ENCODE measurements at regions not wholly inside any gene's neighbourhood (a gene's known extent, or its start where the extent isn't known, plus 50 kb on each side); places are given as distances from the start of the nearest gene placed in this dataset.

GRCh38 chr1:4462831-4463484 lies 191.5 kb upstream of the AJAP1 start:
- no peak overlapping the region for H3K23ac ChIP-seq (ENCODE audit: low read length)
- no CpG with 5 or more reads among the region's 13 CpGs for WGBS (ENCODE audit: extremely low coverage, insufficient coverage, insufficient read length)
- H4K91ac ChIP-seq (ENCODE audit: low read depth, low read length), result no peak overlapping the region

DNA sequence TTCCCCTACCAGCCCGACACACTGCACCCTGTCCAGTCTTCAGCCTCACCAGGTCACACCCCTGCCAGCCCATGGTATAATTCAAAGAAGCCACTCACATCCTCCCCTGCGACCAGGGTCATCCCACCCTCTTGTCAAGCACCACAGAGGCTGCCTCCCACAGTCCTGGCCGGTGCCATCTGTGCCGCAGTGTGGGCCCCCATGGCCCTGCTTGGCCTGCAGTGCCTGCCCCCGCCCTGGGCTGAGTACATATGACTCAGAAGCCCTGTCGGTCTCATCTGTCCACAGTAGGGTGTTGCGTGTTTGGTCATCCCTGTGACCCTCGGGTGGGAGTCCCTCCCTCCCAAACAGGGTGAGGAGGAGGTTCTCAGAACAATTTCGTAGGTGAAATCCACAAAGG lies 190.8 kb upstream of the AJAP1 start:
- Histone ChIP-seq H3K27ac (ENCODE audit: low read depth, low read length) (no peak overlapping the region), H3K79me2 (ENCODE audit: control insufficient read depth, insufficient read depth, low read length, poor library complexity) (no peaks in the 10 kb centered on the region), H2AFZ (ENCODE audit: insufficient read depth, low read length, poor library complexity) (no peak overlapping the region), H3K4me3 (ENCODE audit: low read depth, low read length) (no peak overlapping the region), H3K9me3 (ENCODE audit: insufficient read depth, low read depth, low read length) (peaks cover 2% of the 10 kb centered on the region), H3K18ac (ENCODE audit: low read length) (no peak overlapping the region), H2BK120ac (ENCODE audit: insufficient read depth, low read length, poor library complexity) (no peak overlapping the region), H4K91ac (ENCODE audit: low read depth, low read length) (no peak overlapping the region), H2BK12ac (ENCODE audit: low read length) (no peak overlapping the region), H2AK5ac (ENCODE audit: low read length) (no peak overlapping the region), H3K9ac (ENCODE audit: low read length) (no peak overlapping the region), H4K8ac (ENCODE audit: low read depth, low read length) (no peak overlapping the region), H3K14ac (ENCODE audit: low read length) (no peak overlapping the region), H3K4ac (ENCODE audit: low read depth, low read length) (no peak overlapping the region), H3K4me1 (ENCODE audit: control insufficient read depth in 1 of 2, insufficient read depth in 2 of 2, low read length in 2 of 2) (no peaks in the 10 kb centered on the region), H3K79me1 (ENCODE audit: low read length) (no peaks in the 10 kb centered on the region), H3K4me2 (ENCODE audit: low read length) (no peak overlapping the region), H3K36me3 (ENCODE audit: control insufficient read depth in 1 of 2, insufficient read depth in 2 of 2, low read length in 2 of 2) (no peaks in the 10 kb centered on the region), H3K23ac (ENCODE audit: low read length) (no peak overlapping the region), H4K12ac (ENCODE audit: low read depth, low read length) (no peak overlapping the region), H2BK5ac (ENCODE audit: low read depth, low read length, poor library complexity) (no peak overlapping the region), H3K27me3 (ENCODE audit: insufficient read depth, low read length) (no peaks in the 10 kb centered on the region)
- WGBS (ENCODE audit: extremely low coverage, insufficient coverage, insufficient read length), result no CpG with 5 or more reads among the region's 9 CpGs
- no peak for DNase-seq

More at GRCh38 chr1:4462831-4463484, 191.5 kb upstream of the AJAP1 start:
- Histone ChIP-seq H3K36me3 (ENCODE audit: control insufficient read depth in 1 of 2, insufficient read depth in 2 of 2, low read length in 2 of 2) (no peaks in the 10 kb centered on the region), H4K8ac (ENCODE audit: low read depth, low read length) (no peak overlapping the region), H3K14ac (ENCODE audit: low read length) (no peak overlapping the region), H2BK120ac (ENCODE audit: insufficient read depth, low read length, poor library complexity) (no peak overlapping the region), H3K4me1 (ENCODE audit: control insufficient read depth in 1 of 2, insufficient read depth in 2 of 2, low read length in 2 of 2) (no peaks in the 10 kb centered on the region), H3K79me2 (ENCODE audit: control insufficient read depth, insufficient read depth, low read length, poor library complexity) (no peaks in the 10 kb centered on the region), H2AFZ (ENCODE audit: insufficient read depth, low read length, poor library complexity) (no peak overlapping the region), H2AK5ac (ENCODE audit: low read length) (no peak overlapping the region), H3K27ac (ENCODE audit: low read depth, low read length) (no peak overlapping the region), H3K27me3 (ENCODE audit: insufficient read depth, low read length) (no peaks in the 10 kb centered on the region), H3K4ac (ENCODE audit: low read depth, low read length) (no peak overlapping the region), H2BK12ac (ENCODE audit: low read length) (no peak overlapping the region), H2BK5ac (ENCODE audit: low read depth, low read length, poor library complexity) (no peak overlapping the region), H3K9me3 (ENCODE audit: insufficient read depth, low read depth, low read length) (peaks cover 2% of the 10 kb centered on the region), H3K4me3 (ENCODE audit: low read depth, low read length) (no peak overlapping the region), H3K4me2 (ENCODE audit: low read length) (no peak overlapping the region), H3K18ac (ENCODE audit: low read length) (no peak overlapping the region), H3K9ac (ENCODE audit: low read length) (no peak overlapping the region), H4K12ac (ENCODE audit: low read depth, low read length) (no peak overlapping the region), H3K79me1 (ENCODE audit: low read length) (no peaks in the 10 kb centered on the region)
- no peak for DNase-seq

DNA sequence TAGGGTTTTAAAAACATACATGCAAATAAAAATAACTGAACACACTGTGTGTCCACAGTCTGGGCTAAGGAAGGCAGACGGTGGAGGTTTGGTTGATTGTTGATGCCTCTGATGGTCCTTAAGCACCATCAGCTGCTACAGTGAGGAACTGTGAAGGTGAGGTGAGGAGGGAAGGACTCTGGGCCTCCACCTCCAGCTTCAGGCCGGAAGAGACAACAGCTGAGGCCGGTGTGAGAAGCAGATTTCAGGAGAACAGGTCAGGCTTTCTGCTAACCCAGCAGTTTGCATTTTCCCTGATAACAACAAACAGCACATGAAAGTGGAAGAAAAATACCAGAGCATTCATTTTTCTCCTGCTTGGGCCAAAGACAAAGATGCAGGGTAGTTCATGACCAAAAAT lies 189.9 kb upstream of the AJAP1 start:
- Histone ChIP-seq H3K79me2 (ENCODE audit: control insufficient read depth, insufficient read depth, low read length, poor library complexity) (no peaks in the 10 kb centered on the region), H3K18ac (ENCODE audit: low read length) (no peak overlapping the region), H3K4ac (ENCODE audit: low read depth, low read length) (no peak overlapping the region), H3K79me1 (ENCODE audit: low read length) (no peaks in the 10 kb centered on the region), H3K4me1 (ENCODE audit: control insufficient read depth in 1 of 2, insufficient read depth in 2 of 2, low read length in 2 of 2) (no peaks in the 10 kb centered on the region), H3K36me3 (ENCODE audit: control insufficient read depth in 1 of 2, insufficient read depth in 2 of 2, low read length in 2 of 2) (no peaks in the 10 kb centered on the region), H4K8ac (ENCODE audit: low read depth, low read length) (no peak overlapping the region), H3K23ac (ENCODE audit: low read length) (no peak overlapping the region), H3K9me3 (ENCODE audit: insufficient read depth, low read depth, low read length) (peaks cover 2% of the 10 kb centered on the region), H3K4me3 (ENCODE audit: low read depth, low read length) (no peak overlapping the region), H3K14ac (ENCODE audit: low read length) (no peak overlapping the region), H3K27me3 (ENCODE audit: insufficient read depth, low read length) (no peaks in the 10 kb centered on the region), H3K4me2 (ENCODE audit: low read length) (no peak overlapping the region), H2BK5ac (ENCODE audit: low read depth, low read length, poor library complexity) (no peak overlapping the region), H4K12ac (ENCODE audit: low read depth, low read length) (no peak overlapping the region), H2BK120ac (ENCODE audit: insufficient read depth, low read length, poor library complexity) (no peak overlapping the region), H2AFZ (ENCODE audit: insufficient read depth, low read length, poor library complexity) (no peak overlapping the region), H4K91ac (ENCODE audit: low read depth, low read length) (no peak overlapping the region), H3K9ac (ENCODE audit: low read length) (no peak overlapping the region), H2AK5ac (ENCODE audit: low read length) (no peak overlapping the region), H3K27ac (ENCODE audit: low read depth, low read length) (no peak overlapping the region), H2BK12ac (ENCODE audit: low read length) (no peak overlapping the region)
- no peak for DNase-seq
- no CpG with 5 or more reads among the region's 3 CpGs for WGBS (ENCODE audit: extremely low coverage, insufficient coverage, insufficient read length)

DNA sequence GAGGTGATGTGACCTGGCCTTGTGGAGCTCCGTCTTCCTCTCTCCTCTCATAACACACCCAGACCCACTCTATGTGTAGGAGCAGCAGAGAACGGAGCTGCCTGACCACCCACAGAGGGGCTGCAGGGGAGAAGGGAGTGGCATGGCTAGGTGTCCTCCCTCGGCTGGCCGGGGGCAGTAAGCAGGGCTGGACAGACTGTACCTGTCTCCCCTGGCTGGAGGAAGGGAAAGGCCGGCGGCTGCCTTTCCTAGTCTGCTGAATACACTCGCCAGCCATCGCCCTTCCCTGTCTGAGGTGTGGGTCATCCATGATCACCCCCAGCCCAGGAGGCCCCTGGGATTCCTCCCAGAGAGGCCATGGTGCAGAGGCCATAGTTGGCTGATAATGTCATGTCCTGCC lies 187.2 kb upstream of the AJAP1 start:
- Histone ChIP-seq H3K79me1 (ENCODE audit: low read length) (no peaks in the 10 kb centered on the region), H3K4me3 (ENCODE audit: low read depth, low read length) (no peak overlapping the region), H2AFZ (ENCODE audit: insufficient read depth, low read length, poor library complexity) (no peak overlapping the region), H3K23ac (ENCODE audit: low read length) (no peak overlapping the region), H2AK5ac (ENCODE audit: low read length) (no peak overlapping the region), H3K18ac (ENCODE audit: low read length) (no peak overlapping the region), H2BK5ac (ENCODE audit: low read depth, low read length, poor library complexity) (no peak overlapping the region), H2BK12ac (ENCODE audit: low read length) (no peak overlapping the region), H3K36me3 (ENCODE audit: control insufficient read depth in 1 of 2, insufficient read depth in 2 of 2, low read length in 2 of 2) (no peaks in the 10 kb centered on the region), H3K27me3 (ENCODE audit: insufficient read depth, low read length) (no peaks in the 10 kb centered on the region), H2BK120ac (ENCODE audit: insufficient read depth, low read length, poor library complexity) (no peak overlapping the region), H3K4me1 (ENCODE audit: control insufficient read depth in 1 of 2, insufficient read depth in 2 of 2, low read length in 2 of 2) (no peaks in the 10 kb centered on the region), H3K9ac (ENCODE audit: low read length) (no peak overlapping the region), H3K4me2 (ENCODE audit: low read length) (no peak overlapping the region), H3K4ac (ENCODE audit: low read depth, low read length) (no peak overlapping the region), H3K27ac (ENCODE audit: low read depth, low read length) (no peak overlapping the region), H3K14ac (ENCODE audit: low read length) (no peak overlapping the region), H3K9me3 (ENCODE audit: insufficient read depth, low read depth, low read length) (peaks cover 9% of the 10 kb centered on the region), H4K8ac (ENCODE audit: low read depth, low read length) (no peak overlapping the region), H3K79me2 (ENCODE audit: control insufficient read depth, insufficient read depth, low read length, poor library complexity) (no peaks in the 10 kb centered on the region), H4K91ac (ENCODE audit: low read depth, low read length) (no peak overlapping the region), H4K12ac (ENCODE audit: low read depth, low read length) (no peak overlapping the region)
- no peak for DNase-seq
- no CpG with 5 or more reads among the region's 8 CpGs for WGBS (ENCODE audit: extremely low coverage, insufficient coverage, insufficient read length)

All from trophoblast cell (in vitro differentiated cells and primary cell).